HL-60 (cell line): ENCODE measurements at regions not wholly inside any gene's neighbourhood (a gene's known extent, or its start where the extent isn't known, plus 50 kb on each side); places are given as distances from the start of the nearest gene placed in this dataset.

Source experiments
- DNase-seq, 2 experiments: peaks; one replicate each; pipeline ENCODE4 v3.0.0-alpha.2; 2010 to 2020; ENCODE audit warnings: low read depth in 1 of 2, low spot score in 1 of 2
- H3K27ac ChIP-seq: fragments of 250-450 bp; sonication (Bioruptor Pico); replicated peaks from 2 replicates; pipeline ENCODE4 v1.5.1; 2020; ENCODE audit warnings: mild to moderate bottlenecking, moderate library complexity
- H3K27me3 ChIP-seq: fragments of 250-450 bp; sonication (Bioruptor Pico); 2 replicates; pipeline ENCODE4 v1.5.1; 2021; ENCODE audit warnings: mild to moderate bottlenecking, moderate library complexity; ENCODE audit not compliant: insufficient read depth, poor library complexity, severe bottlenecking
- H3K4me3 ChIP-seq: replicated peaks from 2 replicates; pipeline ENCODE4 v1.5.1; 2011; ENCODE audit warnings: mild to moderate bottlenecking, control low read depth, low read length; ENCODE audit not compliant: insufficient read depth
- CTCF ChIP-seq: IDR thresholded peaks from one replicate; pipeline ENCODE4 v1.5.1; 2011; ENCODE audit warnings: low read length, control low read depth, inconsistent platforms; ENCODE audit not compliant: insufficient read depth
- GABPA ChIP-seq: IDR thresholded peaks from 2 replicates; pipeline ENCODE4 v1.6.1; 2012; ENCODE audit warnings: low read depth
- POLR2AphosphoS5 ChIP-seq: IDR thresholded peaks from 2 replicates; pipeline ENCODE4 v1.6.1; 2012; ENCODE audit warnings: low read depth
- REST ChIP-seq: IDR thresholded peaks from 2 replicates; pipeline ENCODE4 v1.6.1; 2012; ENCODE audit warnings: low read depth; ENCODE audit not compliant: insufficient replicate concordance
- SPI1 ChIP-seq: IDR thresholded peaks from 2 replicates; pipeline ENCODE4 v1.6.1; 2012; ENCODE audit warnings: low read depth, mild to moderate bottlenecking, borderline replicate concordance

GRCh38 chr4:175033162-175033561 is 115.0 kb downstream of the ADAM29 start:
- Histone ChIP-seq H3K4me3 (no peak overlapping the region), H3K27me3 (no peaks in the 10 kb centered on the region), H3K27ac (no peak overlapping the region)
- DNase-seq, result no peak
- no peak for TF ChIP-seq GABPA
- TF ChIP-seq CTCF, result no peak
- no peak for TF ChIP-seq SPI1
- TF ChIP-seq REST, result no peak
- TF ChIP-seq POLR2AphosphoS5, result no peak

- TF ChIP-seq POLR2AphosphoS5 (no peak), CTCF (no peak), SPI1 (no peak), REST (no peak), GABPA (no peak)
- Histone ChIP-seq H3K27me3 (no peaks in the 10 kb centered on the region), H3K27ac (no peak overlapping the region), H3K4me3 (no peak overlapping the region)
- DNase-seq, result no peak
These were observed 115.8 kb downstream of the ADAM29 start for GRCh38 chr4:175034007-175034406.

- Histone ChIP-seq H3K27me3 (no peaks in the 10 kb centered on the region), H3K4me3 (no peak overlapping the region), H3K27ac (no peak overlapping the region)
- DNase-seq, result no peak
- TF ChIP-seq POLR2AphosphoS5, result no peak
- TF ChIP-seq GABPA, result no peak
- no peak for TF ChIP-seq CTCF
- TF ChIP-seq SPI1, result no peak
- no peak for TF ChIP-seq REST
These were observed 117.0 kb downstream of the ADAM29 start for GRCh38 chr4:175034986-175035705.
